NCI-H510A (cell line): ENCODE measurements at regions not wholly inside any gene's neighbourhood (a gene's known extent, or its start where the extent isn't known, plus 50 kb on each side); places are given as distances from the start of the nearest gene placed in this dataset.
"Not testable (repeated sequence)": the region's sequence is repeated elsewhere in the genome, so short reads cannot be mapped to it uniquely, and the experiment has no call there.

Source experiments
- DNase-seq: peaks from one replicate; lab custom pipeline; 2025; lab: John Stamatoyannopoulos, UW

DNA sequence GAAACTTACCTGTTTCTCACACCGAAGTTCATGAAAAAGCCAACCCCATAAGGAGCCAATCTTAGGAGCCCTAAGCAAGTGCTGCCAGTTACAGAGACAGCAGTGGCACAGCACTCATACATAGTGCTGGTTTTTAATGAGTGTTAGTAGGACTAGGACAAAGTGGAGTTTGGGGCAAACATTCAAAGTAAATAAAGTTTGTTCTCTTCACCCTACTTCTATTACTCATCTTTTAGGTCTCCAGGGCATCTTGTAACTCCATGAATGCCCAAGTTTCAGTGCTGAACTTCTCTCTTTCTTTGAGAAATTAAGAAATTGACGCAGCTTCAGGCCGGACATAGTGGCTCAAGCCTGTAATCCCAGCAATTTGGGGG, 584.7 kb downstream of the EBF1 start:
- DNase-seq, result no peak

DNA sequence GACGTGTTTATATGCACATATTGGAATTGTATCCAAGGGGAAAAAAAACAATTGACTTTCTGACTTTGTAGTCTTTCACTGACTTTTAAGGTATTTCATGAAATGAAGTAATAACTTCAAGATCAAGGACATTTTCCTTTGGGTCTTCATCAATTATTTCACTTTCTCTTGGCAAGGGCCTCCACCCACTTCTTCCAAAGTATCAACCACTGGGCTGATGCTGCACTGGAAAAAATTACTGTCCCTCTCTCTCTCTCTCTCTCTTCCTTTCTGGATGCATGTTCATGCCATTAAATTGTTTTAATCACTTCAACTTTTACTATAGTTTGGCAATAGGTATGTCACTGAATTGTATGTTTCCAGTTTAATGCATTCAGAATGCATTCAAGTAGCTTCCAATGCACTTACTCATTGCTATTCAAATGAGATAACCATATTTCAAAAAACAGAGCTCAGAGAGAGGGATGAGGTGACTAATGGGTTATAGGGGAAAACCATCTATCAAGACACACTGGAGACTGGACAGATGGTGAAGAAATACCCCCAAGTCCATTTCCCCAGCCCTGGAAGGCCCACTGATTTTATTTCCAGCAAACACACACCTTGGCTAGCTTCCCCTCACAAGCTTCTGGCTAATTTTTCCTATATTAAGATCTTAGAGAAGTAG, 585.3 kb downstream of the EBF1 start:
- no peak for DNase-seq

DNA sequence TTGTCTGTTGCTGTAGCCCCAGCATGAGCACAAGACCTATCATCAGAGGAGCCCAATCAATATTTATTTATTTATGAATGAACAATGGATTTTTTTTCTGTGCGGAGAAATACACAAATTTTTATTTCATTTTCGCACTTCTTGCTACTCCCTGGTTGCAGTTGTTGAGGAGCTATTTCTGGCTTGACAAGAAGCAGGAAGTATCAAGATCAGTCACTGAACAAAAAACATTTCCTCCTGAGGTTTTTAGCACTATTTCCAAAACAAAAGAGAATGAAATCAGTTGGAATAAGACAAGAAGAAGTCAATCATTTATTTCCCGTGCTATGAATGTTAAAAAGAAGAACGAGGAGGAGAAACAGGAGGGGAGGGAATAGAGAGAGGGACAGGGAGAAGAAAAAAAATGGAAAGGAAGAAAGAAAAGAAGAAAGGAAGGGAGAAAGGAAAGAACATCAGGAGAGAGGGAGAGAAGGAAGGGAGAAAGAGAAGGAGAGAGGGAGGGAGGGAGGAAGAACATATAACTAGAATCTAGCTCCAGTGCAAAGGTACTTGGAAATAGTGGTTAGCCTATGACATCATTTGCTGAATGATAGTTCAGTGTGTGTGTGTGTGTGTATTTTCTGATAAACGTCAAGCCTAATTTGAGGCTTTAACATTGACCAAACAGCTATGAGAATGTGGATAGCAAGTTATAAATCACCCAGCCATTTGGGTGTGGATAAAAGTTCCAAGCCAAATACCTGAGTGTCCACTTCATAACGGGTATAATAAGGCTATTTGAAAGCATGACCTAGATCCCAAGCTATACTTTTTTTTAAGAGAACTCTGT, 586.0 kb downstream of the EBF1 start:
- no peak for DNase-seq

DNA sequence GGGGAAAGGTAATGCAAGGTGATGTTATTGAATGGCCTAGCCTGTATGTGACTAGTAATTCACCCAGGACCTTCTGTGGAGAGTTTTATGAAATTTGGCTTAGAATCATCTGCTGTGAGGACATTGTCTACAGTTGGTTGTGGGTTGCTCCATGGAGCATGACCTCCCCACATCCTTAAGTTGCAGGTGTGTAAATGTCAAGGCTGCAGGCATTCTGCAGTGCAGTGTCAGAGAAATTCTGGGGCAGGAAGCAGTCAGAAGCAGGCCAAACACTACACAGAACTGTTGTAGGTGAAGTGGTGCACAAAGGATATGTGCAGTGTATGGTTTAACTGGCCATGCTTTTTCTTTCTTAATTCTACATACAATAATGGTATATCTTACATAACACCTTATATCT, 588.3 kb downstream of the EBF1 start:
- DNase-seq, result no peak

DNA sequence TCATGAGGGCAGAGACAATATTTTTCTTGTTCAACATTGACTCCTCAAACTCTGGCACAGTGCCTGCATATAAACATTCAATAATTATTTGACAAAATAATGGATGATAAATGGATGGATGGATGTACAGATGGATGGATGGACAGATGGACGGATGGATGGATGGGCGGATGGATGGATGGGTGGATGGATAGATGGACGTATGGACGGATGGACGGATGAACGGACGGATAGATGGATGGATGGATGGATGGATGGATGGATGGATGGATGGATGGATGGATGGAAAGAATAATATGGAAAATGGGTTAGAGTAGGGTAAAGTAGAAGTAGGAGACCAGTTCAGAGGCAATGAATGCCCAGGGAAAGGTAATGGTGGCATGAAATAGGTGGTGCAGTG, 589.2 kb downstream of the EBF1 start:
- no peak for DNase-seq

DNA sequence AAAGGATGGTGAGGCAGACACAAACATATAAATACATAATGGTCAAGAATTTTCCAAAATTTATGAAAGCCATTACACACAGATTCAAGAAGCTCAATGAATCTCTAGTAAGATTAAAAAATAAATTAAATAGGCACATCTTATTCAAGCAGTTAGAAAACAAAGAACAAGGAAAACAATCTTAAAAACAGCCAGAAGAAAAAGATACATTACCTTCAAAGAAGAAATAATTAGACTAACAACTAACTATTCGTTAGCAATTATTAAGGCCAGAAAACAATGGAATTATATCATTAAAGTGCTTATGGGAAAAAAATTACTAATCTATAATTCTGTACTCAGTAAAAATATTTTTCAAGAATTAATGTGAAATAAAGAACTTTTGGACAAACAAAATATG, 593.1 kb downstream of the EBF1 start:
- no peak for DNase-seq

DNA sequence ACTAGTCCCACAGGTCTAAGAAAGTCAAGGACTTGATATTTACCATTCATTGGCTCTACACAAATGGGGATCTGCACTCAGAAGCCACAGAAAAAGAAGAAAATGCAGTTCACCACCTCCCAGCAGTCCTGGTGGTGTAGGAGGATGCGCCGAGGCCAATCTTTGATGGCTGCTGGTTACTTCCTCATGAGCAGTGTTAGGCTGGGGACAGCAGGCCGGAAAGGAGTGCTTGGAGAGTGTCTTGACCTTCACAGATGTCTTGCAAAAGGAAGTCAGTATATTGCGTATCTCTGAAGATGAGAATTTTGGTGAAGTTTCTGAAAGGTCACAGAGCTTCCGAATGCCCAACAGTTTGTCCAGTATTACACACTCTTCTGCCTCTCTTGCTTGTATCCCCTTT, 597.0 kb downstream of the EBF1 start:
- DNase-seq, result no peak

DNA sequence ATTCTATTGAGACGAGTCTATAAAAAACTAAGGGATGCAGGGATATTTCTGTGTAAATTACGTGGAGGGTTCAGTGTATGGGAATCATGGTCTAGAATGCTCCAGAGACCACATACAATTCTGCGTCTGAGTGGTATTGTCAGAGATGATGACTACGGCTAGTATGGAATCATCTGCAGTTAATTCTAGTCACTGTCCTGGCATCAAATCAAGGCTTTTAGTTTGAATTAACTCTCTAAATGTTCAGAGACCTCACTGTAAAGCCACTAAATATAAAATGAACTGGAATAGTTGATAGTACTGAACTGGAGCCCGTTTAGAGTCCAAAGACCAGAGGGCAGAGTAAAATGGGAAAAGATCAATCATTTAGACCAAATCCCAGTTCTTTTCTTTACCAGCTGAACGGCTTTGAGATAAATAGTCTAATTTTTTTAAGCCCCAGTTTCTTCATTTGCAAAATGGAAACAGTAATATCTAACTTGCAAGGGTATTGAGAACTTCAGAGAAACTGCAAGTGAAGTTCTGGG, 599.8 kb downstream of the EBF1 start:
- DNase-seq, result no peak

DNA sequence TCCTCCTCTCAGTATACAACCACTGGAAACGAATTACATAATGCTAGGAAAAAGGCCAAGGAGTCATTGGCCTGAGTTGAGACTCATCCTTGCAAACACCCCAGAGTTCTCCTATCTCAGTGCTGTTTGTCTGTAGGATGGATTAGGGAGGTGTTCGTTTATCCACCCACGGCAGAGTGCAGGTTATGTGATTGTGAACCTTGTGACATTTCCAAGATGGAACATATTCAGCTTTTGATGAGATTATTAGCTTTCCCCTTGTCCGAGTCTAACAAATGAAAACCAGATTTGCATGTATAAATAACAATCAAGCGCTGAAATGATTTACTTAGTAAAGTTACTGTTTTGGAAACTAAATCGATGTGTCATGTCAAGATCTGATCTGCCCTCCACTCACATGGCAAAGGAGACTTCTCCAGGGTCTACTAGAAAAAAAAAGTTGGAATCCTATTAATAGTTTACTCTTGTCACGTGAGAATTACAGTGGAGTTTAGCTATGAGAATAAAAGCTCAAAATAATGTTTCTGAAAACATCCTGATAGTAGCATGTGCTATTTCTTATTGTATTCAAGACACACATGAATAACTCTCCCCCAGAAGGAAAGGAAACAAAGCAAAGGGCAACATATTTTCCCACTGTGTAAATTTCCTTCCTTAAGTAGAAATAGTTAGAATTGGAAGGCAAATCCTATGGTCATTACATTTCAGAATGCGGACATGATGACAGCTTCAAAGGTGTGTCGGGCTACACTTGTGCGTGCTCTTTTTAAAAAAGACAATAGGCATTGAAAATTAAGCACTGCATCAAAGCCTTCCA, 600.4 kb downstream of the EBF1 start:
- no peak for DNase-seq

DNA sequence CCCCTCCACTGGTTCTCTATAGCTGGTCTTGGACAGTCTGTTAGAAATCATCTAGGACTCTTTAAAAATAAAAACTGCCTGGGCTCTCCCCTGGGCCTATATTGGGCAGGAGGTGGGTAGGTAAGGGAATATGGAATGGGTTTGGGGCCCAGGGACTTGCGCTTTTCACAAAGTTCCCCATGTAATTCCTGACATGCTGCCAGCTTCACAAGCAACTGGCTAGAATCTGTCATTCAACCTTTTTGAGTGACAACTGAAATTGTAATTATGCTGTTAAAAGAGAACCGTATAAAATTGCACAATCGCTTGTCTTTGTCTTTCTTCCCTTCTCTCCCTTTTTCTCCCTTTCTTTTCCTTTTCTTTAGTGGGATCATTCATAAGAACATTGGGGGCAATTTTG, 603.1 kb downstream of the EBF1 start:
- DNase-seq, result no peak

DNA sequence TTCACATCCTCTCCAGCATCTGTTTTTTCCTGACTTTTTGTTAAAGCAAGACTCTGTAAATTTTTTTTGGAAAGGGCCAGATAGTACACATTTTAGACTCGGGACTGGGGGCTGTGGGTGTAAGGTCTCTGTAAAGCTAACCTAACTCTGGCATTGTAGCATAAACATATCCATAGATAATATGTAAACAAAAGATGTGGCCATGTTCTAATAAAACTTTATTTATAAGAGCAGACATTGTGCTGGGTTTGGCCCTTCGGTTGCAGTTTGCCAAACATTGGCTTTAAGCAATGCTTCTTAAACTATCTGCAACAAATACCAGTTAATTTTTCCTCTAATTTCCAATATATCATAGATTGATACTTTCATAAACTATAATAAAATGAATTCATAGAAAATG, 605.2 kb downstream of the EBF1 start:
- DNase-seq, result no peak

DNA sequence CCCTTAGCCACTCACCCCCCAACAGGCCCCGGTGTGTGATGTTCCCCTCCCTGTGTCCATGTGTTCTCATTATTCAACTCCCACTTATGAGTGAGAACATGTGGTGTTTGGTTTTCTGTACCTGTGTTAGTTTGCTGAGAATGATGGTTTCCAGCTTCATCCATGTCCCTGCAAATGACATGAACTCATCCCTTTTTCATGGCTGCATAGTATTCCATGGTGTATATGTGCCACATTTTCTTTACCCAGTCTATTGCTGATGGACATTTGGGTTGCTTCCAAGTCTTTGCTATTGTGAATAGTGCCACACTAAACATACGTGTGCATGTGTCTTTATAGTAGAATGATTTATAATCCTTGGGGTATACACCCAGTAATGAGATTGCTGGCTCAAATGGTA, 605.7 kb downstream of the EBF1 start:
- DNase-seq, result not testable (repeated sequence)

DNA sequence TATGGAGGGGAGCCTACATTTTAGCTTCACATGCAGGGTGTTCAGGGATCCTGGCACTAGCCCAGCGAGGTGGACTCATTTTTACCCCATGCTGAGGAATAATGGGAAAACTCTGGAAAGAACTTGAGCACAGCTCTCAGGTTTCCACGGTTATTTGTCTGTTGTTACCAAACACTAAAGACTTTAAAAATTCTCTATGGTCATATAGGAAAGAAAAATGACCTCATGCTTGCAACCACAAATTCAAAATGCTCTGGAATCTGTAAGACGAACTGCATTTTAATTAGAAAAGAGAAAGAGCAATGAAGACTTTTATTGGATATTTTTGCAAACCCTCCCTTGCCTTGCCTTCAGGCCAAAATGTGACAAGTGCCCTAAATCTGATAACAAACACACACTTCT, 606.9 kb downstream of the EBF1 start:
- no peak for DNase-seq

DNA sequence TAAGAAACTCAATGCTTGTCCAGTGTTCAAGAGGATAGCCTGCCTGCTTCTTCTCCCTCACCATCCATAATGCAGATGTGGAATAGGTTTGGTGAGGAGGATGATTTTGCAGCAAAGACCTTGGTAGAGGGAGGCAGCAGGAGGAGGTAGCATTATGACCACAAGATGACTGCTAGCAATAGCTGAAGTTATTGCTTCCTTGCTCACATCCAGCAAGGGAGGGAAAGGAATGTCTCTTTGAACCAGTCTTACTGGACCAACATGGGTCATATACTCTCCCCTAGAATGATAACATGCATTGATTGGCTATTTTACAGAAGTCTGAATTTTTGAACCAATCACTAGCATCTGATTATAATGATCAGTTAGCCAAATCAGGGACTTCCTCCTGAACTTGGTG, 607.6 kb downstream of the EBF1 start:
- no peak for DNase-seq

DNA sequence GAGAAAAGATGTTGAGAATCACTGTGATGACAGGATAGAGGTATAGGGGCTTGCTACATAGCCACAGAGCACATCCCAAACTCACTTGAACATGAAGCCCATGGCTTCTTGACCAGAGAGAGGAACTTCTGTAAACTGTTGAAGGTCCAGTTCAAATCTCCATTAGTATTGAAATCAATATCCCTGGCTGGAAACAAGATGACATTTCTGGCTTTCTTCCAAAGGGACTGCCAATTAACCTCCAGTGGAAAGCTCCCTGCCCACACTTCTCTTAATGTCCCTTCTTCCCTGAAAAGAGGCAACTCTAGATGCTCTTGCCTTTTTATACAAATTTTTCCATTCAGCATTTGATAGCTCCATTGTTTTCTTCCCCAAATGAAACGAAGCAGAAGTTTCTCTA, 612.1 kb downstream of the EBF1 start:
- no peak for DNase-seq

DNA sequence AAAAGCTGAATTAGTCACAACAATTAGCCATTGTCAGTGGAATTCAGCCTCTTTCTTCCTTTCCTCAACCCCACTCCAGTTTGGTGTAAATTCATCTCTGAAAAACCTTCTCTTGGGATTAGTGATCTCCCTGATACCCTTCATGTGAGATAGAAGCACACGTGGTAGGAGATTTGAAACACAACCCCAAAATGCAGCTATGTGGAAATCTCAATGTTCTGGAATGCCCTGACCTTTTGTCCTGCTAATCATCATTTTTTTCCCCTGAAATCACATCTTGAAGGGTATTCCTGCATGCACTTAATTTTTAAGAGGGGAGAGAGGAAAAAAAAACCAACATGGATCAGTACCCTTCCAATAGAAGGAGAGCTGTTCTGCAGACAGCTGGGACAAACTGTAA, 612.6 kb downstream of the EBF1 start:
- DNase-seq, result no peak

DNA sequence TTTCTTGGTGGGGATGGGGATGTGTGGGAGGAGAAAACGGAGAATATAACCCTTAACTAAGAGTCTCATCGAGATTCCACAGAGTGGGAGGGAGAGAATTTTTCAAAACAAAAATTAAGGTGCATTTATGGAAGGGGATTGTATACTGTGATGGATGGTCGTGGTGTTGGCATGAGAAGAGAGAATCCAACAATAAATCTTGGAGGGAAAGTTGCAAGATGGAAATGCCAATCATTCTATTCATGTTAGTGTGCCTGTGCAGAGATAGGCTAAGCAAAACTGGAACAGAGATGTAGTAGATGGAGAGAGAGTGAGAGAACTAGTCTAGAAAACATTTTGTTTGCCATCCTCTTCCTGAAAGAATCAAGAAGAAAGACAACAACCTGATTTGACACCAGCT, 613.1 kb downstream of the EBF1 start:
- no peak for DNase-seq

DNA sequence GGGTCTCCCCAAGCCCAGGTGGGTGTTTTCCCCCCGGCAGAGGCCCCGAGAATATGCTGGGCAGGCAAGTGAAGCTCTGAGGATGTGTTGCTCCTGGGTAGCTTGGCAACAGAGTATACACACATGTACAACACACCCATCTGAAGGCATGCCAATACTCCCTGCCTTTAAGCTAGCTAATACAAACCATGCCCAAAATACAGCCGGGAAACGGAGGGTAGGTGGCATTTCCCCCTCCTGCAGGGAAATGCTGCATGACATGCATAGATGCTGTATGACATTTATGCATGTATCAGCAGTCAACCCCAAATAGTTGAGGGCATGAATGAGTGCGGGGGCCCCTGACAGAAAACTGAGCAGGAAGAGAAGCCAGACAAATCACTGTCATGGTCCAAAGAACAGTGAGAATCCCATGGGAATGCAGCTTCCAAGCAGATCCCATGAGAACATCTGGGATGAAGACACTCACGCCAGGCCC, 614.1 kb downstream of the EBF1 start:
- no peak for DNase-seq

DNA sequence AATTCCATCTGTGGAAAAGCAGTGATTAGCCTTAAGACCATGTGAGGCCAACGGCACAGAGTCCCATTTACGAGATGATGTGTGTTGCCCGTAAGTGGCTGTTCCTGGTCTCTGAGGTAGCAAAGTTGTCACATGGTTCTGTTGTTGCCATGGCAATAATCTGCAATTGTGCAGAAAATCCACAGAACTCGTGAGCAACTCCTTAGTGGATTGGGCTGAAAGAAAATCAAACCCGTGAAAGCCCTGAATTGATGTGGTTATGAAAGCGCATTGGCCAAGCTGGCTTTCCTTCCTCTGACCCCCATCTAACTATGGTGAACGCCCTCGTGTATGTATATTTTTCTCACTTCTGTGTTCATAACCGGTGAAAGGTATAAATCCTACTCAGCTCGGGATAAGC, 614.7 kb downstream of the EBF1 start:
- no peak for DNase-seq

DNA sequence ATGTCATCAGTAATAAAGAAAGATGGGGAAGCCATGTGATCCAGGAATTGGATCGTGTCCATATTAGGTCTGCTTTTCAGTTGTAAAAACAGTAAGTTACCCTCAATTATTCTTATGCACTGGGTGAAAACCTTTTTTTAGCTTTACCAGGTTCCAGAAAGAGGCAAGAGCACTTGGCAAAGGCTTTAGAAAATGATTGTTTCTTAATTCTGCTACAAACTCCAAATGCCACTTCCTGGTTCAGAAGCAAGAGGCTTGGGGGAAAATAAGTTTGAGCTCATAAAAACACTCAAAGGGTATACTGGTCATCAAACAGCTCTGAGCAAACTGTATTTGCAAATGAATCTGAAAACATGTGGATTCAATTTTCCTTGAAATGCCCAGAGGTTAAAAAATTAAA, 615.6 kb downstream of the EBF1 start:
- DNase-seq, result no peak

DNA sequence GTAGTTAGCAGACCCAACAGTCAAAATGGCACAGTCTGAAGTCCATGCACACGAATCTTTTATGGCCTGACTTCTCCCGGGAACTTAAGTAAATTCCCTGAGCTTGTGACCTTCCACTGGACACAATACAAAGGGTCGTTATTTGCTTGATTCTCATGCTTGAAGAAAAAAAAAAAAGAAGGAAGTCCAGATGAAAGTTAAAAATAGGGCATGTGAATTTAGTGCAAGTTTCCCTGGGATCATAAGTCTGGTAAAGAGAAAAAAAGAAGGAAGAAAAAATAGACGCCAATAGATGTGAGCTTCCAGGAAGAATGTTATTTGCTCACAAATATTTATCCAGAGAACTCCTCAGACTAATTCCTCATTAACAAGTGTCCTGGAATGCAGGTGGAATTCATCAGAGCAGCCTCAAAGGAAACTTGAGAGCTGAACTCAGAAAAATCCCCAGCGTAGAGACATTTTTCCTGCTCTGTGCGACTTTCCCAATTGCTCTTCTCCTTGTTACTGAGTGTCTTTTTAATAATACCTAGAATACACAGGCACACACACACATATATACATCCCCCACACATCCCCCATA, 616.3 kb downstream of the EBF1 start:
- no peak for DNase-seq

DNA sequence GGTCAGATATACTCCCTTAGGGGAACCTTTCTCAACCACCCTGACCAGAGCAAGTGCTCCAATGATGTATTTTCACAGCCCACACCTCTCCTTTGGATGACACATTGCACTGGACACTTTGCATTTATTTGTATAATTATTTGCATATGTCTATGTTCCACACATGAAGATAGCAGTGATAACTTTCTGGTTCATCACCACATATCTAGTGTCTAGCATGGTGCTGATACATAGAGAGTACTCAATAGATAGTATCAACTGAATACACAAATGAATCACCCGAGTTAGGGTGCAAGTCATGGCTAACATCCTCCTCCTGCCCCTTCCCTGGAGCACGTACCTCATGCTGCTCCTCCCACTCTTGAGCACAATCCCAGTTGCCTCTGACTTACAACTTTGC, 617.6 kb downstream of the EBF1 start:
- DNase-seq, result no peak
